Activated T-helper 1 cell treated with anti-CD3 and anti-CD28 coated beads, Interleukin-2, amount 50 U/mL, for 16 hours (primary cell): ENCODE measurements at regions not wholly inside any gene's neighbourhood (a gene's known extent, or its start where the extent isn't known, plus 50 kb on each side); places are given as distances from the start of the nearest gene placed in this dataset.

Experiments used
- DNase-seq, 2 donors: peaks; one replicate each; pipeline ENCODE4 v3.0.0-alpha.2; 2020; ENCODE audit warnings: low read depth in 1 of 2, low spot score in 1 of 2

GRCh38 chr13:105817498-105817897, 718.0 kb downstream of the EFNB2 start:
- DNase-seq = no peak

DNA sequence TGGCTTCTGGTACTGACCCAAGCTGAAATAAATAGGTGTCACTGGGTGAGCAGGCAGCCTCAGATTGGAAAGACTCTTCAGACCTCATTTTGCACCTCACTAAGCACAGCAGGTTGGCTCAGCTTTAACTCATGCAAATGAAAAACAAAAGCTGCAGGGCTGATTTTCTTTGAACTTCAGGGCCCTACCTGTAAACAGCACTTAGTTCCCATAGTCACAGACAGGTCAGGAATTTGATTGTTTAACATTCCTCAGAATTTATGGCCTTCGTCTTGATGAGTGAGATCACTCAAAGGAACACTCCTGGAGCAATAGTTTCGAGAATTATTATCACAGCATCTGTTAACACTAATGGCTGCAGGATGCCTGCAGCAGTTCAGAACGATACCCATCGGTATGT, 718.5 kb downstream of the EFNB2 start:
- no peak for DNase-seq

DNA sequence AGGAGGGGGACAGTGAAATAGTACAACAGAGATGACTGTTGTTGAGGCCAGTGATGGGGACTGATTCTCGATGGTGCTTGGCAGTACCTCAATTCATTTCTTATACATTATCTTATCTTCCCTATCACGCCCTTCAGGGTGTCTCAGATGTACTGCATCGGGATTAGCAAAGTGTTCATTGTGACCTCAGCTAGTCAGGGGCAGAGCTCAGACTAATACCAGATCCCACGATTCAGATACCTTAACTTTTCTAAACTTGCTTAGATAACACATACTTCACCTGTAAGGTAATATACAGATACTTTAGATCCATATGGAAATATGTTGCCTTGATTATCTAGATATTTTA, 720.6 kb downstream of the EFNB2 start:
- no peak for DNase-seq

DNA sequence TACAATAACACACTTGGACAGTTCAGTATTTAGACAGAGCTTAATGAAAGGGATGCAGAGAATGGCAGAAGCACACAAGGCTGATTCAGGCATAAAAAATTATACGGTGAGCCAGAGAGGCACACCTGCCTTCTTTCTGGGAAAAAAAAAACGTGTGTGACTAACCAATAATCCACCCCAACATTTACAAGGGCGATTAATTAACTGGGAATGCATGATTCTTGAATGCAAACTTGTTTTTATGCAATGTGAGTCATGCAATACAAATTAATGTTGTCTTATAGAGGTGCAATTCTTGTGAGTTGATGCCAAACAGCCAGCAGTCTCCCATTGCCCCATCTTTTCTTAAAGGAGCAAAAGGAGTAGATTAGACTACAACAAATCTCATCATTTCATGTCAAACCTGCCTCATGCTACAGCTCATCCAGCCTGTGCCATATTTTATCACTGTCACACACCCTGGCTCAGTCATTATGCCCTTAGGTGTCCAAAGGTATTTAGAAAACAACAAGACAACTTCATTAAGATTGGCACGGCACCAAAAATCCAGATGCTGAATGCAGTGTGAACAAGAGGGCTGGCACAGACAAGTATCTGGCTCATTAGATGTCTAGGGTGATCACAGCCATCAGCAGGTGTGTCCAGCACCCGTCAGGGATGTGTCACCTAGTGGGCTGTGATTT, 721.1 kb downstream of the EFNB2 start:
- no peak for DNase-seq

GRCh38 chr13:105806628-105806920, 728.9 kb downstream of the EFNB2 start:
- no peak for DNase-seq

DNA sequence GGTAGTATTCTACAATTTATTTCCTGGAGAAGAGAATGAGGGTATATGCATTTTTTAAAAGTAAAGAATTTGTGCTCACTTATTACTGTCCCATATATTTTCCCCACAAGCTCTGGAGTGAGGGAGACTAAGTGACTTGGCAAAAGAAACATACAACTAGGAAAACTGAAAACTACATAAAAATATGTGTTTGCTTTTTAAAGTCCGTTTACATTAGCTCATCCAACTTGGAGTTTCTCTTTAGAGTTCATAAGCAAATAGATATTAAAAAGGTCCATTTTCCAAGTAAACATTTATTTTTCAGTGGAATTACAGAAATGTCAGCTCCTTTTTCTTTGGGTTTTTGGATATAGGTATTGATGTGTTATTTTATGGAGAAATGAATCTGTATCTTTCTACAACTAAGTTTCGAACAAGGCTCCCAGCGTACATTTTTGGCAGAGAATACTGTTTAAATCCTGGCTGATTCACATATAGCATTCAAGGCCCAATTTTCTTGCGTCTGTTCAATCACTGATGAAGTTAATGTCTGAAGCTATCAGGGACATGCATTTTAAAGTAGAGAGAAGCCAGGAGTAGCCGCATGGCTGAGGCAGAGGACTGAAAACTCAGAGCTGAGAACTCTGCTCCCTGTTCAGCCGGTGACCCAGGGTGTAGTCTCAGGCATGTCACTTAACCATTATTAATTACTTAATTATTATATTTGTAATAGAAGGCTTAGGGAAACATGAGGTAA, 729.4 kb downstream of the EFNB2 start:
- DNase-seq = no peak

DNA sequence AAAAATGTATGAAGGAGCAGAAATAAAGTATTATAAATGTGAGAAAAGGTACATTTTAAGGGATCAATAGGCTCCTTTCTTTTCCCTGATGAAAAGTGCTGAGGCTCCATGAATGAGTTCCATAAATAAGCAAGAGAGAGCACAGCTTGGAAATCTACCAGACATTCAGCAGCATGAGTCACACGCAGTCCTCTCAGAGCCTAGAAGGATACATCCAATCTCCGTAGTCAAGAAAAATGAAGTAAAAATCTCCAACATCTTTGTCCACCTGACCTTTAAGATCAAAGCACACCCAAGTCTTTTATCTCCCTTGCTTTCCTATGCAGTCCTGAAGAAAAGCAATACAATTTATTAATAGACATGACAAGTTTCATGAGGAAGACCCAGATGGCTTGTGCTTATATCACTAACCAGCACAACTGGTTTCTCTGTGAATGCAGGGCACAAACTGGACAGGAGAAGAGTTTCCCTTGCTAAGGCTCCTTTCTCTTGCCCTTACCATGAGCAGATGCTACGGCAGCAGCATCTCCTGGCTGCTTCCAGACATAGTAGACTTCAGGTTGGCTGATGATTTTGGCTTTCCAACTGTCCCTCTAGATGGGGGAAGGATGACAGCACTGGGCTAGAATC, 730.8 kb downstream of the EFNB2 start:
- DNase-seq = no peak

- no peak for DNase-seq
Measured at GRCh38 chr13:105799155-105799554, 736.3 kb downstream of the EFNB2 start.

GRCh38 chr13:105798541-105798940, 736.9 kb downstream of the EFNB2 start:
- no peak for DNase-seq

GRCh38 chr13:105796081-105796480, 739.4 kb downstream of the EFNB2 start:
- no peak for DNase-seq

DNA sequence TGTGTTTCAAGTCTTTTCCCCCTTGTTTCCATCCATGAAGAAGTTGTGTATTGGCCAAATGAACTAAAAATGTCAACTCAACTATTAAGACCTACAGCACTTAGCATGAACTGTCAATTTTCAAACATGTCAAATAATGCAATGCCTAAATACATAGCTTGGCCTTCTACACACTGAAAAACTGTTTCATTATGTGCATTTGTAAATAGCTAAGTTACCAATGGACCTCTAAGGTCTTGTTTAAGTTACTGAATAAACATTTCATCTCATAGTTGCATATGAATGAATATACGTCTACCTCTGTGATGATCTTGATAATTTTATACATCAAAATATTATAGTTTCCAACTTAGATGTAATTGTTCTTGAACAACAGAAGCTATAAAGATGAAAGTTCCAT, 744.5 kb downstream of the EFNB2 start:
- DNase-seq = no peak

GRCh38 chr13:105788530-105788929, 746.9 kb downstream of the EFNB2 start:
- DNase-seq = no peak

GRCh38 chr13:105787632-105788031, 747.8 kb downstream of the EFNB2 start:
- no peak for DNase-seq

DNA sequence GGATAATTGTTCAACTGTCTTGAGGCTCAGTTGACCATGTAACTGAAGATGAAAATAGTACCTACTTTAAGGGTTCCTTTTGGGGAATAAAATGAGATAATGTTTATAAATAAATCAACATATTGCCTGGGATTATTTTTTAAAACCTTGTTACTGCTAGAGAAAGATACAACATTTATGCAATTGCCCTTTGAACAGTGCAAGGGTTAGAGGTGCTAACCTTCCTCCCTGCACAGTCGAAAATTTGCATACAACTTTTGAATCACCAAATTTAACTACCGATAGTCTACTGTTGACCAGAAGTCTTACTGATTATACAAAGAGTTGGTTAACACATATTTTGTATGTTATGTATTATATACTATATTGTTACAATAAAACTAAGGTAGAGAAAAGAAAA, 750.0 kb downstream of the EFNB2 start:
- no peak for DNase-seq

DNA sequence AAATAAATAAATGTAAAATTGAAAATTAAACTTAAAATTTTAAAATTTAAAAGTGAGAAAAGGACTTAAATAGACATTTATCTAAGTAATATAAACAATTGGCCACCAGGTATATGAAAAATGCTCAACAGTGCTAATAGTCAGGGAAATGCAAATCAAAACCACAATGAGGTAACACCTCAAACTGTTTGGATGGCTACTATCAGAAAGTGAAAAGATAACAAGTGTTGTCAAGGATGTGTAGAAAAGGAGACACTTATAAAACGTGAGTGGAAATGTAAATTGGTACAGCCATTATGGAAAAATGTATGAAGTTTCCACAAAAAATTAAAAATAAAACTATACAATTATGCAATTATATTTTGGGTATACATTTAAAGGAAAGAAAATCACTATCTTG, 752.2 kb downstream of the EFNB2 start:
- no peak for DNase-seq

DNA sequence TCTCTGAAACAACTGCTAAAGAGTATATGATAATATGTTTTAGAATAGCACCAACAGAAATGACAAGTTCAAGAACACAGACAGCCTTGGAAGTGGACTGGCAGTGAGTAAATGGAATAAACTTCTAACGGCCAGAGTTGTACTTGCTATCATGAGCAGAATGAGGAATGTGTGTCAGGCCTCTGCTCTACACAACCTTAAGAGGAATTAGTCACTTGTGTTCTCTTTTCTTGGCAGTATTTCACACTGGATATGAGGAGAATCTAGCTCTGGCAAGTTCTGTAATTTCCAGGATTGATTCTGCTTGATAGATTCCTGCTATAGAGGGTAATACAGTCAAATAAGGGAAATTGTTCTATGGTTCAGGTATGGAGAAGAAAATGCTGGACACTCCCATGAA, 757.3 kb downstream of the EFNB2 start:
- no peak for DNase-seq

- no peak for DNase-seq
Measured at GRCh38 chr13:105774739-105775460, 760.6 kb downstream of the EFNB2 start.

DNA sequence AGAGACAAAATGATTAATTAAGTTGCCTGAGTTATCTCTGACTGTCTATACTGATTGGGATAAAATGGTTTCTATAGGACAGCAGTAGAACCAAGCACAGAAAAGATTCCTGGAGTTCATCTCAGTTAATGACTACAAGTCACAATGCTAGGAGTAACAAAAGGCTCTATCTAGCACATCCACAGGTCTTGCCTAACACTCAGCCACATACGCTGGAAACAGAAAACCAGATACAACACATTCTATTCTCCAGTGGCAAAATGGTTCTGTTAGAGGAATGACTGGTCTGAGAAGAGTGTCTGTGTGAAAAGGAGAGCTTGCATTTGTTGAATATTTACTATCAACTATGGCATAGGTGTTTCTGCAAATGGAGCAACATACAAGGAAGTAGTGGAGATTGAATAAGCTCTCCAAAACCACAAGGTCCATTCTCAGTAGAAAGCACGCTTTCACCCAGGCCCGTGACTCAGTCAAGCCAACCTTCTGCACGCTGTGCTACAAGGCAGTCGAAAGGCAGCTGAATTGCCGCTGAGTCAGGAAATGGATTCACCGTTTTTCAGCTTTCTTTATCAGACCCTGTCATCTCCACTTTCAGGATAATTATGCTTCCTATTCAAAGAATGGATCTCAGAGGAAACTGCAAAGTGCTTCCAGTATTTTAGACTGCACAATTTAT, 761.5 kb downstream of the EFNB2 start:
- no peak for DNase-seq

DNA sequence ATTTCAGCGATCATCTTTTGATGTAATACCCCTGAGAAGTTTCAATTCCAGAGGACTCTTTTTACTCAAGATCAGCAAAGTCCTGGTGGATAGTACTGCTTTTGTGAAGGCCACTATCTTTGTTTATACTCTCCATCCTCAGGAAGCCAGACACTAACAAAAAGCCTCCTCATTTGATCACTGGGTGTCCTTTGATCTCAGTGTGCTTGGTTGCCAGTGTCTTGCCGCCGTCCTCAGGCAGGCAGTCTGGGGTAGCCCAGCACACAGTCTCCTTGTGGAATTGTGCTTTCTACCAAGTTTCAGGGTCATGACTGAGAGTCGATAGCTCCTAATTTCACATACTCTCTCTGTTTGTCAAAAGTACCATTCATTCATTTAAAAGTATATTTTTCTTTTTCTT, 762.2 kb downstream of the EFNB2 start:
- no peak for DNase-seq

DNA sequence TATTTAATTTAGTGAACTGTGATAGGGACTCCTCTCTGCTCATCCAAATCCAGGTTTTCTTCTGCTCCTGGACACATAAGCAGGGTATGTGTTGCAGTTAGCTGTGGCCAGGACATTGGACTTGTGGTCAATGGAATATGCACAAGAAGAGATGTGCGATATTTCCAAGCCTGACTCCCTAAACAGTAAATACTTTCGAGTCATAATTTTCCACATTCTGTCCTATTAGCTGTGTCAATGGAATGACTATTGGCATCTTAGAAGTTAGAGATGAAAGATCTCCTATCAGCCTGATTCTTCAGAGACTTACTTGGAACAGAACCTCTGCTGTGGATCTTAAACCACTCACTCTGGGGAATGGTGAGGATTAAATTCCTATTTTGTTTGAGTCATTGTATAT, 771.0 kb downstream of the EFNB2 start:
- no peak for DNase-seq

DNA sequence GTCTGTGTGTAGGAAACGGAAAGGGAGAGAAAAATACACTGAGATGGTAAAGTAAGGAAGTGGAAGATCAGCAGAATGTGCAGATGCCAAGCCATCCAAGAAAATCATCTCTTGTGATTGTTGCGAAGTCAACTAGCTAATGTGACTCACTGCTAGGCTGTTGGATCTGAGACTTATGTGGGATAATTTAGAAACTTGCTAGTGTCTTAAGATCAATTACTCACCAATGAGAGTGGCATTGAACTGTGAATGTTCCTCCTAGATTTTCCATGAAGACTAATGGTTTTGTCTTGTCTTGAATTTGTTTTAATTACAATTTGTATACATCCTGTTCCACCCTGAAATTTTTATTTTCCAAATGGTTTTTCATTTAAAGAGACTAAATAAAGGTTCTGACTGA, 771.6 kb downstream of the EFNB2 start:
- DNase-seq = no peak

- DNase-seq = no peak
Measured at GRCh38 chr13:105762096-105762495, 773.4 kb downstream of the EFNB2 start.
